ENCODE measurements at regions not wholly inside any gene's neighbourhood (a gene's known extent, or its start where the extent isn't known, plus 50 kb on each side); places are given as distances from the start of the nearest gene placed in this dataset.

DNA sequence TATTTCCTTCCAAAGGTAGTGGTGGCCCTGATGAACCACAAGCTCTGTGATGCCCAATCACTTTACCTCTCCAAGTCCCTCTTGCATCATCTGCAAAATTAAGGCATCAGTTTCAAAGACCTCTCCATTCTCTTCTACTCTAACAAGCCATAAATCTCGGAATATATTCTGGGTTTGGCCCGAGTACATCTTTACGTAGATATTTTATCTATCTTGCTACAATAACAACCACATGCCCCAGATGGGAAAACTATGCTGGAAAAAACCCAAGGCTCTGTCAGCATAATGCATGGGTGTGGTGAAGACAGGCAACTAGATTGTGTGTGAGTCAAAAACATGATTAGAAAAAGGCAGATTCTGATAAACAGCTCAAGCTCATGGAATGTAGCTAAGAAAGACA lies 228.2 kb upstream of the BLID start:
- TF ChIP-seq, protein P1, sequence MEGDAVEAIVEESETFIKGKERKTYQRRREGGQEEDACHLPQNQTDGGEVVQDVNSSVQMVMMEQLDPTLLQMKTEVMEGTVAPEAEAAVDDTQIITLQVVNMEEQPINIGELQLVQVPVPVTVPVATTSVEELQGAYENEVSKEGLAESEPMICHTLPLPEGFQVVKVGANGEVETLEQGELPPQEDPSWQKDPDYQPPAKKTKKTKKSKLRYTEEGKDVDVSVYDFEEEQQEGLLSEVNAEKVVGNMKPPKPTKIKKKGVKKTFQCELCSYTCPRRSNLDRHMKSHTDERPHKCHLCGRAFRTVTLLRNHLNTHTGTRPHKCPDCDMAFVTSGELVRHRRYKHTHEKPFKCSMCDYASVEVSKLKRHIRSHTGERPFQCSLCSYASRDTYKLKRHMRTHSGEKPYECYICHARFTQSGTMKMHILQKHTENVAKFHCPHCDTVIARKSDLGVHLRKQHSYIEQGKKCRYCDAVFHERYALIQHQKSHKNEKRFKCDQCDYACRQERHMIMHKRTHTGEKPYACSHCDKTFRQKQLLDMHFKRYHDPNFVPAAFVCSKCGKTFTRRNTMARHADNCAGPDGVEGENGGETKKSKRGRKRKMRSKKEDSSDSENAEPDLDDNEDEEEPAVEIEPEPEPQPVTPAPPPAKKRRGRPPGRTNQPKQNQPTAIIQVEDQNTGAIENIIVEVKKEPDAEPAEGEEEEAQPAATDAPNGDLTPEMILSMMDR (IDR thresholded peaks at IDR 0.05): no peak
- TF ChIP-seq POLR2A (IDR thresholded peaks at IDR 0.05): no peak
